GM21528 (cell line): ENCODE measurements at regions not wholly inside any gene's neighbourhood (a gene's known extent, or its start where the extent isn't known, plus 50 kb on each side); places are given as distances from the start of the nearest gene placed in this dataset.
"Not testable (repeated sequence)": the region's sequence is repeated elsewhere in the genome, so short reads cannot be mapped to it uniquely, and the experiment has no call there.

ENCODE experiments used
- ATAC-seq: cut with Tn5 transposase; IDR thresholded peaks from one replicate; pipeline ENCODE4 v1.9.1; 2021; ENCODE audit warnings: mild to moderate bottlenecking, moderate library complexity; ENCODE audit not compliant: unreplicated experiment, low FRiP score

GRCh38 chr6:78749326-78749725 is 118.0 kb upstream of the IRAK1BP1 start:
- no peak for ATAC-seq

DNA sequence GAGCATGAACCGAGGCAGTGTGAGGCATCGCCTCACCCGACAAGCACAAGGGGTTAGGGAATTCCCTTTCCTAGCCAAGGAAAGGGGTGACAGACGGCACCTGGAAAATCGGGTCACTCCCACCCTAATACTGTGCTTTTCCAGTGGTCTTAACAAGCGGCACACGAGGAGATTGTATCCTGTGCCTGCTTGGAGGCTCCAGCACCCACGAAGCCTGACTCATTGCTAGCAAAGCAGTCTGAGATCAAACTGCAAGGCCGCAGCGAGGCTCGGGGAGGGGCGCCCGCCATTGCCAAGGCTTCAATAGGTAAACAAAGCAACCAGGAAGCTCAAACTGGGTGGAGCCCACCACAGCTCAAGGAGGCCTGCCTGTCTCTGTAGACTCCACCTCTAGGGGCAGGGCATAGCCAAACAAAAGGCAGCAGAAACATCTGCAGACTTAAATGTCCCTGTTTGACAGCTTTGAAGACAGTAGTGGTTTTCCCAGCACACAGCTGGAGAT is 109.0 kb upstream of the IRAK1BP1 start:
- ATAC-seq: not testable (repeated sequence)

DNA sequence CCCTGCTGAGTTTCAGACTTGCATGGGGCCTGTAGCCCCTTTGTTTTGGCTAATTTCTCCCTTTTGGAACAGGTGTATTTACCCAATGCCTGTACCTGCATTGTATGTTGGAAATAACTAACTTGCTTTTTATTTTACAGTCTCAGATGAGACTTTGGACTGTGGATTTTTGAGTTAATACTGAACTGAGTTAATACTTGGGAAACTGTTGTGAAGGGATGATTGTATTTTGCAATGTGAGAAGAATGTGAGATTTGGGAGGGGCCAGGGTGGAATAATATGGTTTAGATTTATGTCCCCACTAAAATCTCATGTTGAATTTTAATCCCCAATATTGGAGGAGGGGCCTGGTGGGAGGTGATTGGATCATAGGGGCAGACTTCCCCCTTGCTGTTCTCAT is 99.1 kb upstream of the IRAK1BP1 start:
- ATAC-seq: no peak

GRCh38 chr6:78770765-78771164 is 96.6 kb upstream of the IRAK1BP1 start:
- no peak for ATAC-seq

- no peak for ATAC-seq
These were observed 95.8 kb upstream of the IRAK1BP1 start for GRCh38 chr6:78771586-78771985.

- ATAC-seq: no peak
These were observed 86.3 kb upstream of the IRAK1BP1 start for GRCh38 chr6:78781001-78781400.

- ATAC-seq: not testable (repeated sequence)
These were observed 84.0 kb upstream of the IRAK1BP1 start for GRCh38 chr6:78783366-78783765.

- ATAC-seq: no peak
These were observed 70.1 kb upstream of the IRAK1BP1 start for GRCh38 chr6:78797270-78797669.

DNA sequence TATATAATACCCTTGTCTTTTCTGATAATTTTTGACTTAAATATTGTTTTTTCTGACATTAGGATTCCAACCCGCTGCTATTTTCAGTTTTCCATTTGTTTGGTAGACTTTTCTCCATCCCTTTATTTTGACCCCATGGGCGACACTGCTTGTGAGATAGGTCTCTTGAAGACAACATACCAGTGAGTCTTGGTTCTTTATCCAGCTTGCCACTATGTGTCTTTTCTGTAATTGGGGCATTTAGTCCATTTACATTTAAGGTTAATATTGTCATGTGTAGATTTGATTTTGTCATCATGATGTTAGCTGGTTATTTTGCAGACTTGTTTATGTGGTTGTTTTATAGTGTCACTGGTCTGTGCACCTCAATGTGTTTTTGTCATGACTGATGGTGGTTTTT is 67.7 kb upstream of the IRAK1BP1 start:
- no peak for ATAC-seq

DNA sequence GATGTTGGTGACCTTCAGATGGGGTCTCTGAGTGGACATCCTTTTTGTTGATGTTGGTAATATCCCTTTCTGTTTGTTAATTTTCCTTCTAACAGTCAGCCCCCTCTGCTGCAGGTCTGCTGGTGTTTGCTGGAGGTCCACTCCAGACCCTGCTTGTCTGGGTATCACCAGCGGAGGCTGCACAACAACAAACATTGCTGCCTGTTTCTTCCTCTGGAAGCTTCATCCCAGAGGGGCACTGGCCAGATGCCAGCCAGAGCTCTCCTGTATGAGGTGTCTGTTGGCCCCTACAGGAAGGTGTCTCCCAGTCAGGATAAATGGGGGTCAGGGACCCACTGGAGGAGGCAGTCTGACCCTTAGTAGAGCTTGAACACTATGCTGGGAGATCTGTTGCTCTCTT is 60.6 kb upstream of the IRAK1BP1 start:
- ATAC-seq: not testable (repeated sequence)

DNA sequence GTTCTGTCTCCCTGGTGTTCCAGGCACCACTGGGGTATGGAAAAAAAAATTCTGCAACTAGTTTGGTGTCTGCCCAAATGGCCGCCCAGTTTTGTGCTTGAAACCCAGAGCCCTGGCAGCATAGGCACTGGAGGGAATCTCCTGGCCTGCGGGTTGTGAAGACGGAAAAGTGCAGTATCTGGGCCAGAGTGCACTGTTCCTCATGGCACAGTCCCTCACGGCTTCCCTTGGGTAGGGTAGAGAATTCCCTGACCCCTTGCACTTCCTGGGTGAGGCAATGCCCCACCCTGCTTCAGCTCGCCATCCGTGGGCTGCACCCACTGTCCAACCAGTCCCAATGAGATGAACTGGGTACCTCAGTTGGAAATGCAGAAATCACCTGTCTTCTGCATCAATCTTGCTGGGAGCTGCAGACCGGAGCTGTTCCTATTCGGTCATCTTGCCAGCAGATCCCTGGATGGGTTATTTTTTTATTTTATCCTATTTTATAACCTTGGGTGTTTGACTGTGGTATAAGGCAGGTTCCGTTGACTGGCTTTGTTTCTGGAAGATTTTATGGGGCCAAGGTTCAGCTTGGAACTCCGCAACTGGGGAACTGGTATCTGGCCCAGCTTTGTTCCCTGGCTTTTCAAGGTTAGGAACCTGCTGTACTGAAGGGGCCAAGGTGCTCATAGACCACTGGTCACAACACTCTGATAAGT is 59.5 kb upstream of the IRAK1BP1 start:
- not testable (repeated sequence) for ATAC-seq

DNA sequence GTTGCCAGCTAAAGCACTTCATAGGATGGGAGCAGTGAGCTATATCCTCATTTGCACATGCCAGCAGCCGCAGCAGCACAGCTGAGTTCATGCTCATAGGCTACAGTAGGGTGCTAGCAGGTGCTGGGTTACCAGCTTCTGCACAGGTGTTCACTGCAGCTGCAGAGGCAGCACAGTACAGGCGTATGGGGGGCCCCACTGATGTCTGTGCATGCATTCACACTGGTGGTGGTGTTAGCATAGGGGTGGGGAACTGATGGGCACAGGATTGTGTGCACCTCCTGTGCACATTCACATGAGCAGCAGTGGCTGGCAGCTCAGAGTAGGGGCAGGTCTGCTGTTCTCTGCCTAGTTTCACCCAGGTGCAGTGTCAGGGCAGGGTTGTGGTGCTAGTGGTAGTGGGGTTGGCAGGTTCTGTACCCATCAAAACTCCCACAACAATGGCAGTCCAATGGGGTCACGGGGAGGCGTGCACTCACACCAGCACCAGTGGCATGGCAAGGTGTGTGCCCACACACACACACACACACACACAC is 58.9 kb upstream of the IRAK1BP1 start:
- ATAC-seq: no peak

- ATAC-seq: no peak
These were observed 58.4 kb upstream of the IRAK1BP1 start for GRCh38 chr6:78808933-78809332.

DNA sequence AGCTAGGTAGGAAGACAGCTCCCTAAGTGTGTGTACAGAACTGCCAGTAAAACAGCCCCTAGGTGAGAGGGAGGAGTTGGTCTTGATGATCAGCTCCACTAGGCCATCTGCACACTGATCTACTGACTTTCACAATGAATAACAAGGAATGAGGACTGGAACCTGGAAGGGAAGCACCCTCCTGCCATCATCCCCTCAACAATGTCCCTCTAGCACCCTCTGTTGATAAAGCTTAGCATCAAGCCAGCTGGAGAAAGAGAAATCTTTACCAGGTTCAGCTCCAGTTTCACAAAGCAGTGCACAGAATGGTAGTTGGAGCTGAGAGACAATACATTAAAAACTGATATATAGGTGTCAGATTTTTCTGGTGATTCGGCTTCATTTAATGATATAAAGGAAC is 57.2 kb upstream of the IRAK1BP1 start:
- no peak for ATAC-seq

DNA sequence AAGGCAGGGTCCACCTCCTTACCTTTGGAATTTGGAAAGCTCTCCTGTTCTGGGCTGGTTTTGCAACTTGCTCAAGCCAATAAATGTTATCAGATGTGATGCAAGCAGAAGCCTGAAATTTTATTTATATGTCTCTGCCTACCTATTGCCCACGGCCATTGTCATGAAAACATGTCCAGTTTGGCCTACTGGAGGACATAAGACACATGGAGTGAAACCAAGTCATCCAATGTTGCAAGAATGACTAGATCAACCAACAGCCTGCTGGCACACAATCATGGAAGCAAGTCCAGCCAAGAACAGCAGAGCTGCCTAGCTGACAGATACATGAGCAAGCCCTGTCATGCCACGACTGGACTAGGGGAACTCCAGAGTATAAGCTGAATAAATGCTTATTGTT is 56.7 kb upstream of the IRAK1BP1 start:
- ATAC-seq: no peak
